Heart left ventricle (tissue), 13 donors: ENCODE measurements at regions not wholly inside any gene's neighbourhood (a gene's known extent, or its start where the extent isn't known, plus 50 kb on each side); places are given as distances from the start of the nearest gene placed in this dataset.

ENCODE experiments used
- CTCF ChIP-seq, 12 donors: fragments of 200-600 bp; sonication (generic) in 4 of 12; IDR thresholded peaks; one replicate each; pipeline versions ENCODE4 v1.5.0 to v1.8.0; 2018 to 2022; ENCODE audit warnings: antibody characterized with exemption in 12 of 12, mild to moderate bottlenecking in 5 of 12
- POLR2A ChIP-seq, 2 donors: fragments of 450-650 bp; IDR thresholded peaks; one replicate each; pipeline ENCODE4 v1.6.1; 2017; ENCODE audit warnings: antibody characterized with exemption in 2 of 2, mild to moderate bottlenecking in 2 of 2, moderate library complexity in 2 of 2
- donor health status: ischemic (EF 13 %, LVEDD 7.1; RV severe dilation, severe dysfunction).
- donor health status: DM: no; HTN: yes; CAD: no.
- donor health status: DM: no; HTN: no; CAD: no.
- donor health status: ischemic (EF 25% LVEDD 6.9; RV normal size, moderate dysfunction).
- donor health status: ischemic (EF 25% LVEDD 5.7; RV mildly dilated, moderate dysfunction).
- donor health status: ischemic (EF 35%, LVEDD 5.7; RV mildly dilated, moderate dysfunction).
- donor health status: nonischemic (EF 11% LVEDD 7.7; RV severe dilation, severe dysfunction).
- donor health status: DM: yes; HTN: yes; CAD: no.
- donor health status: PGD.
- donor health status: ischemic (EF 29% LVEDD 5.4; RV normal size, mild dysfunction).
- donor health status: nonischemic (EF 23%, LVEDD 6.1; RV moderate dilation, normal function).

- TF ChIP-seq CTCF (IDR thresholded peaks at IDR 0.05) (no peak), POLR2A (IDR thresholded peaks at IDR 0.05) (no peak)
Observed at GRCh38 chr15:26061248-26061647, 198.1 kb upstream of the ATP10A start.
